ENCODE measurements at regions not wholly inside any gene's neighbourhood (a gene's known extent, or its start where the extent isn't known, plus 50 kb on each side); places are given as distances from the start of the nearest gene placed in this dataset.
A peak's percentile ranks its signal among the peaks of the same experiment; 100 is the strongest.

- Histone ChIP-seq H3F3A (replicated peaks; ENCODE audit: insufficient read depth) (no peaks in the 10 kb centered on the region), H4K20me1 (ENCODE audit: insufficient read depth) (no peaks in the 10 kb centered on the region), H3K36me3 (replicated peaks in 1 of 2; ENCODE audit: control insufficient read depth in 1 of 2, insufficient read depth in 2 of 2, low read length in 1 of 2) (no peaks in the 10 kb centered on the region), H3K79me2 (ENCODE audit: insufficient read depth) (no peaks in the 10 kb centered on the region; the same call in 1 of the 2 replicates), H3K9me3 (no peaks in the 10 kb centered on the region), H3K27me3 (ENCODE audit: insufficient read depth) (no peaks in the 10 kb centered on the region), H2AFZ (ENCODE audit: low read depth) (no peak overlapping the region), H3K9me2 (no peaks in the 10 kb centered on the region), H3K4me2 (no peak overlapping the region), H3K9ac (no peak overlapping the region), H3K27ac (ENCODE audit: low read depth in 2 of 2, low read length in 1 of 2) (peak overlapping the region in 1 of 2 experiments; percentile 22; a peak in 1 of 4 replicates), H3K4me1 (ENCODE audit: control insufficient read depth in 1 of 2, insufficient read depth in 2 of 2, low read depth in 1 of 2, low read length in 1 of 2) (peaks cover 4 to 5% of the 10 kb centered on the region in 2 experiments; a peak in 2 of 4 replicates), H3K4me3 (ENCODE audit: low read depth in 2 of 2, low read length in 1 of 2) (no peak overlapping the region)
- TF ChIP-seq IRF3 (IDR thresholded peaks at IDR 0.05; ENCODE audit: low read depth, low read length) (no peak), POLR2AphosphoS5 (IDR thresholded peaks at IDR 0.05; ENCODE audit: low read depth, low read length) (no peak), NRF1 (IDR thresholded peaks at IDR 0.05; ENCODE audit: low read depth, low read length) (no peak), YY1 (IDR thresholded peaks at IDR 0.05; ENCODE audit: low read depth) (no peak), SMC3 (IDR thresholded peaks at IDR 0.05; ENCODE audit: low read depth, low read length) (no peak), ELF1 (IDR thresholded peaks at IDR 0.05) (no peak), GATA2 (CRISPR knock-in tag; IDR thresholded peaks at IDR 0.05) (no peak), CHD2 (IDR thresholded peaks at IDR 0.05; ENCODE audit: low read length, partially characterized antibody) (no peak), REST (IDR thresholded peaks at IDR 0.05; ENCODE audit: low read depth, low read length) (no peak), FOSL2 (IDR thresholded peaks at IDR 0.05; ENCODE audit: borderline replicate concordance, low read depth) (no peak), RFX5 (IDR thresholded peaks at IDR 0.05; ENCODE audit: low read length) (no peak)
- POLR2A ChIA-PET = no interaction called here
- no peak for DNase-seq
- CTCF ChIA-PET = interaction anchor here (1.2 kb wide), 1 partner anchor 10 kb away, joined by 3 read pairs; no protein-coding TSS in a partner anchor
These were observed 656.1 kb downstream of the TBC1D4 start for GRCh38 chr13:74825938-74826246.

GRCh38 chr13:74825152-74825937 lies 656.6 kb downstream of the TBC1D4 start:
- ChIA-PET POLR2A (no interaction called here), CTCF (interaction anchor here (1.2 kb wide), 1 partner anchor 394 kb away, joined by 3 read pairs; no protein-coding TSS in a partner anchor)
- H3K79me2 ChIP-seq (ENCODE audit: insufficient read depth) = no peaks in the 10 kb centered on the region; the same call in 1 of the 2 replicates
- H3K4me2 ChIP-seq = no peak overlapping the region
- no peaks in the 10 kb centered on the region for H4K20me1 ChIP-seq (ENCODE audit: insufficient read depth)
- H3K27ac ChIP-seq (ENCODE audit: low read depth in 2 of 2, low read length in 1 of 2) = peak overlapping the region in 1 of 2 experiments; percentile 22; a peak in 1 of 4 replicates
- no peak overlapping the region for H2AFZ ChIP-seq (ENCODE audit: low read depth)
- TF ChIP-seq SMC3 (IDR thresholded peaks at IDR 0.05; ENCODE audit: low read depth, low read length) (no peak), FOXM1 (IDR thresholded peaks at IDR 0.05; ENCODE audit: low read depth) (no peak), REST (IDR thresholded peaks at IDR 0.05; ENCODE audit: low read depth, low read length) (no peak), TCF12 (IDR thresholded peaks at IDR 0.05) (no peak), EZH2phosphoT487 (IDR thresholded peaks at IDR 0.05; ENCODE audit: borderline replicate concordance, low read depth) (no peak), YY1 (IDR thresholded peaks at IDR 0.05; ENCODE audit: low read depth) (no peak), PBX3 (IDR thresholded peaks at IDR 0.05) (no peak), FOSL2 (IDR thresholded peaks at IDR 0.05; ENCODE audit: borderline replicate concordance, low read depth) (no peak)
- no peaks in the 10 kb centered on the region for H3K9me3 ChIP-seq
- no peaks in the 10 kb centered on the region for H3F3A ChIP-seq (replicated peaks; ENCODE audit: insufficient read depth)
- no peak overlapping the region for H3K4me3 ChIP-seq (ENCODE audit: low read depth in 2 of 2, low read length in 1 of 2)
- H3K27me3 ChIP-seq (ENCODE audit: insufficient read depth) = no peaks in the 10 kb centered on the region
- H3K9me2 ChIP-seq = no peaks in the 10 kb centered on the region
- no peak for DNase-seq
- H3K4me1 ChIP-seq (ENCODE audit: control insufficient read depth in 1 of 2, insufficient read depth in 2 of 2, low read depth in 1 of 2, low read length in 1 of 2) = peaks cover 4 to 5% of the 10 kb centered on the region in 2 experiments; a peak in 2 of 4 replicates
- WGBS (ENCODE audit: low lambda C conversion rate) = 62% methylated on average over 2 of the region's 2 CpGs
- no peaks in the 10 kb centered on the region for H3K36me3 ChIP-seq (replicated peaks in 1 of 2; ENCODE audit: control insufficient read depth in 1 of 2, insufficient read depth in 2 of 2, low read length in 1 of 2)
- H3K9ac ChIP-seq = no peak overlapping the region
